Liver (tissue), 3 donors: ENCODE measurements at regions not wholly inside any gene's neighbourhood (a gene's known extent, or its start where the extent isn't known, plus 50 kb on each side); places are given as distances from the start of the nearest gene placed in this dataset.

Experiments used
- EGR1 ChIP-seq, 2 donors: IDR thresholded peaks; 2 replicates each; pipeline ENCODE4 v1.6.1; 2016 to 2018; ENCODE audit warnings: antibody characterized with exemption in 2 of 2, low read depth in 2 of 2
- GABPA ChIP-seq, 2 donors: IDR thresholded peaks in 1 of 2; conservative IDR thresholded peaks in 1 of 2; 2 replicates each; pipeline ENCODE4 v1.6.1; 2016; ENCODE audit warnings: antibody characterized with exemption in 2 of 2, mild to moderate bottlenecking in 1 of 2, moderate library complexity in 1 of 2
- JUND ChIP-seq, 2 donors: IDR thresholded peaks; 2 replicates each; pipeline ENCODE4 v1.6.1; 2016; ENCODE audit warnings: antibody characterized with exemption in 2 of 2
- RAD21 ChIP-seq, 2 donors: IDR thresholded peaks; 2 replicates each; pipeline ENCODE4 v1.6.1; 2016; ENCODE audit warnings: antibody characterized with exemption in 2 of 2, mild to moderate bottlenecking in 2 of 2
- SP1 ChIP-seq: IDR thresholded peaks from 2 replicates; pipeline ENCODE4 v1.6.1; 2018; ENCODE audit warnings: antibody characterized with exemption, mild to moderate bottlenecking
- TAF1 ChIP-seq: conservative IDR thresholded peaks from 2 replicates; pipeline ENCODE4 v1.6.1; 2016; ENCODE audit warnings: antibody characterized with exemption, mild to moderate bottlenecking
- YY1 ChIP-seq: IDR thresholded peaks from 2 replicates; pipeline ENCODE4 v1.6.1; 2016; ENCODE audit warnings: antibody characterized with exemption, mild to moderate bottlenecking
- TF ChIP-seq, protein P1 (sequence below): IDR thresholded peaks from 2 replicates; pipeline ENCODE4 v1.6.1; 2016; ENCODE audit warnings: antibody characterized with exemption
- TF ChIP-seq, protein P2 (sequence below): fragments of 150-350 bp; IDR thresholded peaks from 2 replicates; pipeline ENCODE4 v1.5.1; 2017; ENCODE audit warnings: improper control_type of control experiment, low read depth, low read length; ENCODE audit not compliant: missing input control
- TF ChIP-seq, protein P3 (sequence below): IDR thresholded peaks from 2 replicates; pipeline ENCODE4 v1.6.1; 2016; ENCODE audit warnings: antibody characterized with exemption
- TF ChIP-seq, protein P4 (sequence below): IDR thresholded peaks from 2 replicates; pipeline ENCODE4 v1.6.1; 2016; ENCODE audit warnings: antibody characterized with exemption, mild to moderate bottlenecking
- TF ChIP-seq, protein P5 (sequence below): IDR thresholded peaks from 2 replicates; pipeline ENCODE4 v1.6.1; 2016; ENCODE audit warnings: antibody characterized with exemption
- donor health status: healthy.
- donor health status: healthy.

DNA sequence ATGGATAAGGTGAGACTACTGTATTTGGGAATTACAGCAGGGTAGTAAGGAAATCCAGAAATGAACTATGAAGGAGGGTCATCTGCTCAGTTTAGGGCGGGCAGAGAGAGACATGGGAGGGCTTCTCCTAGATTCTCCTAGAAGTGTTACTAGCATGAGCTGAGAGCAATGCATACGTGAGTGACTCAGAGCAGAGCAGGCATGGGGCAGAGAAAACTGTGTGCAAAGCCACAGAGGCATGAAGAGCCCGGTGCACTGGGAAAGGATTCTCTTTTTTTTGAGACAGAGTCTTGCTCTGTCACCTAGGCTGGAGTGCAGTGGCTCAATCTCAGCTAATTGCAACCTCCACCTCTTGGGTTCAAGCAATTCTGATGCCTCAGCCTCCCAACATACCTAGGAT is 116.2 kb downstream of the SOCS6 start:
- TF ChIP-seq SP1 (no peak), JUND (IDR thresholded peaks at IDR 0.05) (no peak), TAF1 (no peak), RAD21 (IDR thresholded peaks at IDR 0.05) (no peak), YY1 (no peak), GABPA (IDR thresholded peaks at IDR 0.05 in 1 of 2, conservative IDR thresholded peaks at IDR 0.05 in 1 of 2) (no peak), EGR1 (IDR thresholded peaks at IDR 0.05; ENCODE audit: low read depth in 2 of 2) (no peak)
- TF ChIP-seq, protein P1, sequence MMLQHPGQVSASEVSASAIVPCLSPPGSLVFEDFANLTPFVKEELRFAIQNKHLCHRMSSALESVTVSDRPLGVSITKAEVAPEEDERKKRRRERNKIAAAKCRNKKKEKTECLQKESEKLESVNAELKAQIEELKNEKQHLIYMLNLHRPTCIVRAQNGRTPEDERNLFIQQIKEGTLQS, result no peak
- TF ChIP-seq, protein P2, sequence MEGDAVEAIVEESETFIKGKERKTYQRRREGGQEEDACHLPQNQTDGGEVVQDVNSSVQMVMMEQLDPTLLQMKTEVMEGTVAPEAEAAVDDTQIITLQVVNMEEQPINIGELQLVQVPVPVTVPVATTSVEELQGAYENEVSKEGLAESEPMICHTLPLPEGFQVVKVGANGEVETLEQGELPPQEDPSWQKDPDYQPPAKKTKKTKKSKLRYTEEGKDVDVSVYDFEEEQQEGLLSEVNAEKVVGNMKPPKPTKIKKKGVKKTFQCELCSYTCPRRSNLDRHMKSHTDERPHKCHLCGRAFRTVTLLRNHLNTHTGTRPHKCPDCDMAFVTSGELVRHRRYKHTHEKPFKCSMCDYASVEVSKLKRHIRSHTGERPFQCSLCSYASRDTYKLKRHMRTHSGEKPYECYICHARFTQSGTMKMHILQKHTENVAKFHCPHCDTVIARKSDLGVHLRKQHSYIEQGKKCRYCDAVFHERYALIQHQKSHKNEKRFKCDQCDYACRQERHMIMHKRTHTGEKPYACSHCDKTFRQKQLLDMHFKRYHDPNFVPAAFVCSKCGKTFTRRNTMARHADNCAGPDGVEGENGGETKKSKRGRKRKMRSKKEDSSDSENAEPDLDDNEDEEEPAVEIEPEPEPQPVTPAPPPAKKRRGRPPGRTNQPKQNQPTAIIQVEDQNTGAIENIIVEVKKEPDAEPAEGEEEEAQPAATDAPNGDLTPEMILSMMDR, result no peak
- TF ChIP-seq, protein P3, sequence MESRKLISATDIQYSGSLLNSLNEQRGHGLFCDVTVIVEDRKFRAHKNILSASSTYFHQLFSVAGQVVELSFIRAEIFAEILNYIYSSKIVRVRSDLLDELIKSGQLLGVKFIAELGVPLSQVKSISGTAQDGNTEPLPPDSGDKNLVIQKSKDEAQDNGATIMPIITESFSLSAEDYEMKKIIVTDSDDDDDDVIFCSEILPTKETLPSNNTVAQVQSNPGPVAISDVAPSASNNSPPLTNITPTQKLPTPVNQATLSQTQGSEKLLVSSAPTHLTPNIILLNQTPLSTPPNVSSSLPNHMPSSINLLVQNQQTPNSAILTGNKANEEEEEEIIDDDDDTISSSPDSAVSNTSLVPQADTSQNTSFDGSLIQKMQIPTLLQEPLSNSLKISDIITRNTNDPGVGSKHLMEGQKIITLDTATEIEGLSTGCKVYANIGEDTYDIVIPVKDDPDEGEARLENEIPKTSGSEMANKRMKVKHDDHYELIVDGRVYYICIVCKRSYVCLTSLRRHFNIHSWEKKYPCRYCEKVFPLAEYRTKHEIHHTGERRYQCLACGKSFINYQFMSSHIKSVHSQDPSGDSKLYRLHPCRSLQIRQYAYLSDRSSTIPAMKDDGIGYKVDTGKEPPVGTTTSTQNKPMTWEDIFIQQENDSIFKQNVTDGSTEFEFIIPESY, result no peak
- TF ChIP-seq, protein P4, sequence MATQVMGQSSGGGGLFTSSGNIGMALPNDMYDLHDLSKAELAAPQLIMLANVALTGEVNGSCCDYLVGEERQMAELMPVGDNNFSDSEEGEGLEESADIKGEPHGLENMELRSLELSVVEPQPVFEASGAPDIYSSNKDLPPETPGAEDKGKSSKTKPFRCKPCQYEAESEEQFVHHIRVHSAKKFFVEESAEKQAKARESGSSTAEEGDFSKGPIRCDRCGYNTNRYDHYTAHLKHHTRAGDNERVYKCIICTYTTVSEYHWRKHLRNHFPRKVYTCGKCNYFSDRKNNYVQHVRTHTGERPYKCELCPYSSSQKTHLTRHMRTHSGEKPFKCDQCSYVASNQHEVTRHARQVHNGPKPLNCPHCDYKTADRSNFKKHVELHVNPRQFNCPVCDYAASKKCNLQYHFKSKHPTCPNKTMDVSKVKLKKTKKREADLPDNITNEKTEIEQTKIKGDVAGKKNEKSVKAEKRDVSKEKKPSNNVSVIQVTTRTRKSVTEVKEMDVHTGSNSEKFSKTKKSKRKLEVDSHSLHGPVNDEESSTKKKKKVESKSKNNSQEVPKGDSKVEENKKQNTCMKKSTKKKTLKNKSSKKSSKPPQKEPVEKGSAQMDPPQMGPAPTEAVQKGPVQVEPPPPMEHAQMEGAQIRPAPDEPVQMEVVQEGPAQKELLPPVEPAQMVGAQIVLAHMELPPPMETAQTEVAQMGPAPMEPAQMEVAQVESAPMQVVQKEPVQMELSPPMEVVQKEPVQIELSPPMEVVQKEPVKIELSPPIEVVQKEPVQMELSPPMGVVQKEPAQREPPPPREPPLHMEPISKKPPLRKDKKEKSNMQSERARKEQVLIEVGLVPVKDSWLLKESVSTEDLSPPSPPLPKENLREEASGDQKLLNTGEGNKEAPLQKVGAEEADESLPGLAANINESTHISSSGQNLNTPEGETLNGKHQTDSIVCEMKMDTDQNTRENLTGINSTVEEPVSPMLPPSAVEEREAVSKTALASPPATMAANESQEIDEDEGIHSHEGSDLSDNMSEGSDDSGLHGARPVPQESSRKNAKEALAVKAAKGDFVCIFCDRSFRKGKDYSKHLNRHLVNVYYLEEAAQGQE, result no peak
- TF ChIP-seq, protein P5, sequence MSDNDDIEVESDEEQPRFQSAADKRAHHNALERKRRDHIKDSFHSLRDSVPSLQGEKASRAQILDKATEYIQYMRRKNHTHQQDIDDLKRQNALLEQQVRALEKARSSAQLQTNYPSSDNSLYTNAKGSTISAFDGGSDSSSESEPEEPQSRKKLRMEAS, result no peak
